Muscle of leg (tissue), 3 donors: ENCODE measurements at regions not wholly inside any gene's neighbourhood (a gene's known extent, or its start where the extent isn't known, plus 50 kb on each side); places are given as distances from the start of the nearest gene placed in this dataset.

Source experiments
- DNase-seq: peaks from one replicate; pipeline ENCODE4 v3.0.0; 2013
- H3K27ac ChIP-seq: one replicate; pipeline ENCODE4 v1.5.1; 2013; ENCODE audit warnings: mild to moderate bottlenecking, low read length, control low read depth
- H3K27me3 ChIP-seq: one replicate; pipeline ENCODE4 v1.6.1; 2013; ENCODE audit warnings: low read length; ENCODE audit not compliant: control insufficient read depth, insufficient read depth
- H3K36me3 ChIP-seq: one replicate; pipeline ENCODE4 v1.6.1; 2013; ENCODE audit warnings: low read length; ENCODE audit not compliant: control insufficient read depth, insufficient read depth
- H3K4me1 ChIP-seq: one replicate; pipeline ENCODE4 v1.6.1; 2013; ENCODE audit warnings: low read length; ENCODE audit not compliant: control insufficient read depth, insufficient read depth
- H3K4me3 ChIP-seq: one replicate; pipeline ENCODE4 v1.5.1; 2013; ENCODE audit warnings: low read length, control low read depth
- H3K9me3 ChIP-seq: replicated peaks from 2 replicates; pipeline ENCODE4 v1.6.1; 2013; ENCODE audit warnings: low read depth, low read length; ENCODE audit not compliant: control insufficient read depth
- WGBS: methylation state at CpG from one replicate; pipeline ENCODE4 v1.1.5; 2013; ENCODE audit warnings: missing lambda C conversion rate; ENCODE audit not compliant: insufficient coverage; 5-methylcytosine and 5-hydroxymethylcytosine counted together

- Histone ChIP-seq H3K4me1 (peaks cover 32% of the 10 kb centered on the region), H3K4me3 (no peak overlapping the region), H3K27ac (peak overlapping the region; percentile 79), H3K9me3 (no peaks in the 10 kb centered on the region), H3K27me3 (peaks cover 6% of the 10 kb centered on the region), H3K36me3 (no peaks in the 10 kb centered on the region)
- 91% methylated on average over 6 of the region's 11 CpGs for WGBS
- DNase-seq = no peak
Measured at GRCh38 chr2:10498525-10499274, 50.6 kb upstream of the ODC1 start.
